ENCODE measurements at regions not wholly inside any gene's neighbourhood (a gene's known extent, or its start where the extent isn't known, plus 50 kb on each side); places are given as distances from the start of the nearest gene placed in this dataset.

DNA sequence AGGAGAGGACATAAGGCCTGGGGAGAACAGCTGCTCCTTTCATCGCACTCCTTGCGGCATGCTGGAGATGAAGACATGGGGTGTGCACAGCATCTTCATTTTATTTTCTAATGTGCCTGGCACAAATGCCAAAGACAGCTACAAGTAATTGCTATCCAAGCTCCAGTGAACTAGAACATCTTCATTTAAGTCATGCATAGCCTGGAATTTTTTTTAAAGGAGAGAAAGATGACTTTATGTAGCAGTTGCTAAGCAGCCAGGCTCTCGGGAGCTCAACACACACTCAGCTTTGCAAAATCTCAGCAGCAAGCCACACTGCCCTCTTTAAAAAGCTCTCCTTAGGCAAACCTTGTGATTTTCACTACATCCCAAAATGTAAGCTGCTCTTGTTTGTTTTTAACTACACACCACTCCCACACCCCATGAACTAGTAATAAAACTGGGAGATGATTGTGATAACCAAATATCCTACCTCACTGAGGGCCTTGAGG, 164.5 kb upstream of the POU2AF2 start:
- TF ChIP-seq, protein P1, sequence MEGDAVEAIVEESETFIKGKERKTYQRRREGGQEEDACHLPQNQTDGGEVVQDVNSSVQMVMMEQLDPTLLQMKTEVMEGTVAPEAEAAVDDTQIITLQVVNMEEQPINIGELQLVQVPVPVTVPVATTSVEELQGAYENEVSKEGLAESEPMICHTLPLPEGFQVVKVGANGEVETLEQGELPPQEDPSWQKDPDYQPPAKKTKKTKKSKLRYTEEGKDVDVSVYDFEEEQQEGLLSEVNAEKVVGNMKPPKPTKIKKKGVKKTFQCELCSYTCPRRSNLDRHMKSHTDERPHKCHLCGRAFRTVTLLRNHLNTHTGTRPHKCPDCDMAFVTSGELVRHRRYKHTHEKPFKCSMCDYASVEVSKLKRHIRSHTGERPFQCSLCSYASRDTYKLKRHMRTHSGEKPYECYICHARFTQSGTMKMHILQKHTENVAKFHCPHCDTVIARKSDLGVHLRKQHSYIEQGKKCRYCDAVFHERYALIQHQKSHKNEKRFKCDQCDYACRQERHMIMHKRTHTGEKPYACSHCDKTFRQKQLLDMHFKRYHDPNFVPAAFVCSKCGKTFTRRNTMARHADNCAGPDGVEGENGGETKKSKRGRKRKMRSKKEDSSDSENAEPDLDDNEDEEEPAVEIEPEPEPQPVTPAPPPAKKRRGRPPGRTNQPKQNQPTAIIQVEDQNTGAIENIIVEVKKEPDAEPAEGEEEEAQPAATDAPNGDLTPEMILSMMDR (IDR thresholded peaks at IDR 0.05) = no peak
- no peak for TF ChIP-seq EP300 (IDR thresholded peaks at IDR 0.05)
- no peak for TF ChIP-seq POLR2A (IDR thresholded peaks at IDR 0.05)
